ENCODE measurements at regions not wholly inside any gene's neighbourhood (a gene's known extent, or its start where the extent isn't known, plus 50 kb on each side); places are given as distances from the start of the nearest gene placed in this dataset.

GRCh38 chr1:148296511-148296910 lies 144.4 kb upstream of the NBPF11 start:
- no peak for TF ChIP-seq CTCF (IDR thresholded peaks at IDR 0.05)
- TF ChIP-seq PBX3 (IDR thresholded peaks at IDR 0.05): no peak
- no peak for TF ChIP-seq SMC3 (IDR thresholded peaks at IDR 0.05; ENCODE audit: low read depth, low read length)
- TF ChIP-seq TAF1 (IDR thresholded peaks at IDR 0.05; ENCODE audit: borderline replicate concordance, low read depth, low read length): no peak
- TF ChIP-seq USF2 (IDR thresholded peaks at IDR 0.05; ENCODE audit: borderline replicate concordance, low read depth, low read length): no peak
- TF ChIP-seq POLR2AphosphoS5 (IDR thresholded peaks at IDR 0.05; ENCODE audit: low read depth, low read length): no peak
- TF ChIP-seq RAD21 (IDR thresholded peaks at IDR 0.05; ENCODE audit: low read length): no peak

All from SK-N-SH (cell line).